HepG2 (cell line): ENCODE measurements at regions not wholly inside any gene's neighbourhood (a gene's known extent, or its start where the extent isn't known, plus 50 kb on each side); places are given as distances from the start of the nearest gene placed in this dataset.

ENCODE experiments used
- AFF4 ChIP-seq: sonication (generic); formaldehyde crosslinking; IDR thresholded peaks from 2 replicates; pipeline ENCODE4 v1.4.0; 2020; ENCODE audit warnings: missing genetic modification reagents
- CREM ChIP-seq, 2 experiments: sonication (generic) in 1 of 2; formaldehyde crosslinking in 1 of 2; IDR thresholded peaks; 2 replicates each; pipeline versions ENCODE4 v1.4.0 to v1.6.1; 2016 to 2020; ENCODE audit warnings: antibody characterized with exemption in 1 of 2, mild to moderate bottlenecking in 1 of 2, missing genetic modification reagents in 1 of 2
- MXI1 ChIP-seq: IDR thresholded peaks from 3 replicates; pipeline ENCODE4 v1.6.1; 2012; ENCODE audit warnings: low read depth, low read length, inconsistent platforms, borderline replicate concordance
- SRSF9 ChIP-seq: fragments of 200-400 bp; formaldehyde crosslinking; IDR thresholded peaks from 2 replicates; pipeline ENCODE4 v1.6.1; 2018; ENCODE audit warnings: borderline replicate concordance, mild to moderate bottlenecking, low read depth, low read length; ENCODE audit not compliant: insufficient read depth, poor library complexity, severe bottlenecking
- TAF1 ChIP-seq: sonication (generic); formaldehyde crosslinking; IDR thresholded peaks from 2 replicates; pipeline ENCODE4 v1.4.0; 2020; ENCODE audit warnings: missing genetic modification reagents
- TCF12 ChIP-seq, 2 experiments: fragments of 450-650 bp in 1 of 2; sonication (generic) in 1 of 2; formaldehyde crosslinking in 1 of 2; IDR thresholded peaks; 2 replicates each; pipeline versions ENCODE4 v1.6.1 to v1.8.0; 2017 to 2022; ENCODE audit warnings: antibody characterized with exemption in 1 of 2, mild to moderate bottlenecking in 1 of 2, missing genetic modification reagents in 1 of 2, moderate library complexity in 1 of 2
- TOPORS ChIP-seq: sonication (generic); formaldehyde crosslinking; IDR thresholded peaks from 2 replicates; pipeline ENCODE4 v1.8.0; 2023; ENCODE audit warnings: mild to moderate bottlenecking, missing genetic modification reagents
- ZBTB7A ChIP-seq: sonication (generic); formaldehyde crosslinking; IDR thresholded peaks from 2 replicates; pipeline ENCODE4 v1.8.0; 2022; ENCODE audit warnings: mild to moderate bottlenecking, missing genetic modification reagents
- TF ChIP-seq, protein P1 (sequence below): sonication (generic); formaldehyde crosslinking; IDR thresholded peaks from 2 replicates; pipeline ENCODE4 v1.5.0; 2020; ENCODE audit warnings: mild to moderate bottlenecking, missing genetic modification reagents, moderate library complexity

GRCh38 chr4:185899833-185900232 lies 87.8 kb upstream of the SORBS2 start:
- no peak for TF ChIP-seq TAF1 (CRISPR knock-in tag)
- no peak for TF ChIP-seq MXI1
- TF ChIP-seq, protein P1, sequence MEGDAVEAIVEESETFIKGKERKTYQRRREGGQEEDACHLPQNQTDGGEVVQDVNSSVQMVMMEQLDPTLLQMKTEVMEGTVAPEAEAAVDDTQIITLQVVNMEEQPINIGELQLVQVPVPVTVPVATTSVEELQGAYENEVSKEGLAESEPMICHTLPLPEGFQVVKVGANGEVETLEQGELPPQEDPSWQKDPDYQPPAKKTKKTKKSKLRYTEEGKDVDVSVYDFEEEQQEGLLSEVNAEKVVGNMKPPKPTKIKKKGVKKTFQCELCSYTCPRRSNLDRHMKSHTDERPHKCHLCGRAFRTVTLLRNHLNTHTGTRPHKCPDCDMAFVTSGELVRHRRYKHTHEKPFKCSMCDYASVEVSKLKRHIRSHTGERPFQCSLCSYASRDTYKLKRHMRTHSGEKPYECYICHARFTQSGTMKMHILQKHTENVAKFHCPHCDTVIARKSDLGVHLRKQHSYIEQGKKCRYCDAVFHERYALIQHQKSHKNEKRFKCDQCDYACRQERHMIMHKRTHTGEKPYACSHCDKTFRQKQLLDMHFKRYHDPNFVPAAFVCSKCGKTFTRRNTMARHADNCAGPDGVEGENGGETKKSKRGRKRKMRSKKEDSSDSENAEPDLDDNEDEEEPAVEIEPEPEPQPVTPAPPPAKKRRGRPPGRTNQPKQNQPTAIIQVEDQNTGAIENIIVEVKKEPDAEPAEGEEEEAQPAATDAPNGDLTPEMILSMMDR (CRISPR knock-in tag) = no peak
- TF ChIP-seq ZBTB7A (CRISPR knock-in tag) = no peak
- no peak for TF ChIP-seq TOPORS (CRISPR knock-in tag)
- TF ChIP-seq TCF12 (IDR thresholded peaks at IDR 0.05) = no peak
- TF ChIP-seq TCF12 (CRISPR knock-in tag; IDR thresholded peaks at IDR 0.05) = no peak
- no peak for TF ChIP-seq AFF4
- TF ChIP-seq CREM (IDR thresholded peaks at IDR 0.05) = no peak
- TF ChIP-seq CREM (CRISPR knock-in tag; IDR thresholded peaks at IDR 0.05) = no peak
- TF ChIP-seq SRSF9 = no peak
